T-helper 22 cell (primary cell): ENCODE measurements at regions not wholly inside any gene's neighbourhood (a gene's known extent, or its start where the extent isn't known, plus 50 kb on each side); places are given as distances from the start of the nearest gene placed in this dataset.

Source experiments
- DNase-seq: peaks from one replicate; pipeline ENCODE4 v3.0.0-alpha.2; 2020; ENCODE audit warnings: low read depth

GRCh38 chr6:169996378-169997051, 245.1 kb downstream of the ERMARD start:
- DNase-seq: no peak

GRCh38 chr6:169994739-169995138, 243.3 kb downstream of the ERMARD start:
- DNase-seq: no peak

- no peak for DNase-seq
These were observed 242.5 kb downstream of the ERMARD start for GRCh38 chr6:169993861-169994481.

GRCh38 chr6:169991913-169992312, 240.5 kb downstream of the ERMARD start:
- DNase-seq: no peak

- DNase-seq: no peak
These were observed 239.6 kb downstream of the ERMARD start for GRCh38 chr6:169991031-169991390.

- DNase-seq: no peak
These were observed 238.9 kb downstream of the ERMARD start for GRCh38 chr6:169990095-169991030.

- no peak for DNase-seq
These were observed 238.2 kb downstream of the ERMARD start for GRCh38 chr6:169989594-169989993.

GRCh38 chr6:169988769-169989550, 237.5 kb downstream of the ERMARD start:
- no peak for DNase-seq

GRCh38 chr6:169986848-169987498, 235.6 kb downstream of the ERMARD start:
- no peak for DNase-seq

GRCh38 chr6:169986171-169986847, 234.9 kb downstream of the ERMARD start:
- DNase-seq: no peak

GRCh38 chr6:169985121-169986015, 233.9 kb downstream of the ERMARD start:
- no peak for DNase-seq

GRCh38 chr6:169984181-169985120, 233.0 kb downstream of the ERMARD start:
- DNase-seq: no peak

GRCh38 chr6:169983651-169984050, 232.2 kb downstream of the ERMARD start:
- no peak for DNase-seq

GRCh38 chr6:169982461-169983386, 231.3 kb downstream of the ERMARD start:
- DNase-seq: no peak

- no peak for DNase-seq
These were observed 230.5 kb downstream of the ERMARD start for GRCh38 chr6:169981969-169982368.

- no peak for DNase-seq
These were observed 230.1 kb downstream of the ERMARD start for GRCh38 chr6:169981568-169981967.

GRCh38 chr6:169980826-169981450, 229.5 kb downstream of the ERMARD start:
- no peak for DNase-seq
